Activated T-cell treated with anti-CD3 and anti-CD28 coated beads for 48 hours (primary cell): ENCODE measurements at regions not wholly inside any gene's neighbourhood (a gene's known extent, or its start where the extent isn't known, plus 50 kb on each side); places are given as distances from the start of the nearest gene placed in this dataset.

ENCODE experiments used
- DNase-seq: peaks from one replicate; pipeline ENCODE4 v3.0.0-alpha.2; 2020; ENCODE audit warnings: low read depth

DNA sequence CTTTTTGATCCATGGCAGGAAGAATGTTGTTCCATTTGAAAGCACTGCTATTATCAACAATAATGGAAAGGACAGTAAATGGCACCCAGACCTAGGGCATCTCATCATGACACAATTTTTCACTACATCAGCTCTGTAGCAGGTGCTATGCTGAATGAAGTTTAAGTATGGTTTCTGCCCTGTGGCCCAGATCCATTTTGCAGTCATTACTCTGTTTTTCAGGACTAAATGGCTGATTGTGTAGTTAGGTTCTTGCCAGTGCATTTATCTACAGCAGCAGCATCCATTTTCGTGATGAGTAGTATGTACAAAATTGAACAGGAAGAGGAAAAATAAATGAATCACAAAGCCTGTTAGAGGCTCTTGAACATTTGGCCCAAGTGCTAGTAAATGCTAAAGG is 270.5 kb upstream of the CD180 start:
- DNase-seq = no peak

GRCh38 chr5:67465537-67466207 is 269.1 kb upstream of the CD180 start:
- no peak for DNase-seq

DNA sequence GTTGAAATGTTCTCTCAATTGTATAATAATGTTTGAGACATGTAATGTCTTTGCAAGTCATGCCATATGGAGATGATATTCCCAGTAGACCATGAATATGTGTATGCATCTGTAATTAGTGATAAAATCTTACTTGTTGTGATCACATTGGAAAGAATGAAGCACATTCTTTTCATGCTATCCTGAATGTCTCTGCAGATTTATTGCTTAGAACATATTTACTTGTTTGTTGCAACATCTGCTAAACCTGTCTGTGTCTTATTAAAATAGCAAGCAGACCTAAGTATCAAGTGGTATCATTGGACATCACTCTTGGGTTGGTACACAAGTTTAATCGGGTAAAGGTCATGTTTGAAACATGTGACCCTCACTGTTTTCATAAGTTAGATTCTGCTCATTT is 265.5 kb upstream of the CD180 start:
- DNase-seq = no peak

DNA sequence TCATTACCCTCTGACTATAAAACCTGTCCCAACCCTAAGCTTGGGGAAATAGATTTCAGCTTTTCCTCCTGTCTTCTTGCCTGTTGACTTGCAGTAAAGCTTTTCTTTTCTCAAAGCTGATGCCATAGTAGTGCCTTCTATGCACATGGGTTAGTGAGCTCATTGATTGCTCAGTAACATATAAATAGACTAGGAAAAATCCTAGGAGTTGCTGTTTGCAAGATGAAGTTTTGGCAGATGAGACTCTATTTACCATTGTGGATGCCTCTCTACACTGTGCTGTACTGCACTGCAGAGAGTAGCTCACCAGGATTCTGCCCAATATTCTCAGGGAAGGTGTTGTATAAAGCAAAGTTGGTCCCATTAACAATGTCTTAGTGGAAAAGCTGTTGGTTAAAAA is 262.7 kb upstream of the CD180 start:
- no peak for DNase-seq

- no peak for DNase-seq
Measured at GRCh38 chr5:67455970-67456369, 259.4 kb upstream of the CD180 start.

- DNase-seq = no peak
Measured at GRCh38 chr5:67454957-67455561, 258.5 kb upstream of the CD180 start.

DNA sequence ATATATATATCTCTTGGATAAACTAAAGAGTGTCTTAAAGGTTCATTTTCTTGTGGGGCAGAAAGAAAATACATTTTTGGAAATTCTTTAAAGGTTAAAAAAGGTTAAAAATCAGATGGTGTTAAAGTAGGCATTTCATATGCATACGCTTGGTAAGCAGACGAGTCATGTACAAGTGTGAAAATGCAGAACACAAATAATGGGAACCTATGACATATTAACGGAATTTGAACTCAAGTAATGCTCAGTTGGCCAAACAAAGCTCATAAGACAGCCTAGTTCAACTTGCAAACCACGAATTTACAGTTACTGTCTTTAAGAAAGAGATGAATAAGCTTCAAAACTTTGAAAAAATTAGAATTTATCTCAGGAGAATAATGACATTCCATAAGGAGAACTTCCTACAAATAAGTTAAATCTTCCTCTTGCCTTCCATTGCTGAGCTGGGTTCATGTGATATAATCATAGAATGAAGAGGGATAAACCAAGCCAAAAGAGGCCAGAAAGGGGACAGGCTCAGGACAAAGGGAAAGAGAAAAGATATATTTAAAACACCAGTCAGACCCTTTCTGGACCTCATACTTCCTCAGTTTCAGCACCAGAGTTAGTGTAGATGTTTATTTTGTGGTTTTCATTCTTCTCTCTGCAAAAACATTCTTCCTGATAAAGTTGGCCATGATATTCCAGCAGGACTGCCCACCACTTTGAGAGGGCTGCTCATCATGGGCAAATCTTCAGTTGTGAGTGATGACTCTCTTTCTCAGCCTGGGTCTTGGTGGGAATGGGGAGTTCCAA is 256.7 kb upstream of the CD180 start:
- DNase-seq = no peak

DNA sequence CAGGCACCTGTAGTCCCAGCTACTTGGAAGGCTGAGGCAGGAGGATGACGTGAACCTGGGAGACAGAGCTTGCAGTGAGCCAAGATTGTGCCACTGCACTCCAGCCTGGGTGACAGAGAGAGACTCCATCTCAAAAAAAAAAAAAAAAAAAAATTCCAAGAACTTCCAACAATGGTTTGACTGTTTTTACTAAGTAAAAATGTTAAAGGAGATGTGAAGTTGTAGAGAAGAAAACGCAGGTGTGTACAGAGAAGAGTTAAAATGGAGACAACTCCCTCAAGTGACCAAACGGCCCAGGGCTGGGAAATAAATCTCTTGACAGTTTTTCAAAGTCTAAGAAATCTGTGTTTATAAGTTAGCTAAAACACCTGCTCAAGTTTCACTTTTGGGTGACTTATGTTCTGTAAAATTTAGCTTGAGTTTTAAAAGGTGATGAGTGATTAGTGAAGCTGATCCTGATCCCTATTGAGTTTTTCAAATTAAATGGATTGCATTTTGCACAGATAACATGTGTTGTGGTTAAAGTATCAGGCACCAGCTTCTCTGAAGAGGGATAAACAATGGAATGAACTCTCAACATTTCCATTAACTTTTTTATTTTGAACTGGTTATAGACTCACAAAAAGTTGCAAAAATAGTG is 255.2 kb upstream of the CD180 start:
- DNase-seq = no peak

DNA sequence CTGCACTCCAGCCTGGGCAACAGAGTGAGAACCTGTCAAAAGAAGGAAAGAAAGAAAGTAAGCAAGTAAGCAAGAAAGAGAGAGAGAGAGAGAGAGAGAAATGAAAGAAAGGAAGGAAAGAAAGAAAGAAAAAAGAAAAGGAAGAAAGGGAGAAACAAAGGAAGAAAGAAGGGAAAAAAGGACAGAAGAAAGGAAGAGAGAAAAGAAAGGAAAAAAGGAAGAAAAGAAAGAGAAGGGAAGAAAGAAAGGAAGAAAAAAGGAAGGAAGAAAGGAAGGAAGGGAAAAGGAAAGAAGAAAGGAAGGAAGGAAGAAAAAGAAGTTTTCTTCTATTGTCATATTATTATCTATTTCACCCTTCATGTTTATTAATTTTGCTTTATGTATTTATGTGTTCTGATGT is 251.1 kb upstream of the CD180 start:
- no peak for DNase-seq

DNA sequence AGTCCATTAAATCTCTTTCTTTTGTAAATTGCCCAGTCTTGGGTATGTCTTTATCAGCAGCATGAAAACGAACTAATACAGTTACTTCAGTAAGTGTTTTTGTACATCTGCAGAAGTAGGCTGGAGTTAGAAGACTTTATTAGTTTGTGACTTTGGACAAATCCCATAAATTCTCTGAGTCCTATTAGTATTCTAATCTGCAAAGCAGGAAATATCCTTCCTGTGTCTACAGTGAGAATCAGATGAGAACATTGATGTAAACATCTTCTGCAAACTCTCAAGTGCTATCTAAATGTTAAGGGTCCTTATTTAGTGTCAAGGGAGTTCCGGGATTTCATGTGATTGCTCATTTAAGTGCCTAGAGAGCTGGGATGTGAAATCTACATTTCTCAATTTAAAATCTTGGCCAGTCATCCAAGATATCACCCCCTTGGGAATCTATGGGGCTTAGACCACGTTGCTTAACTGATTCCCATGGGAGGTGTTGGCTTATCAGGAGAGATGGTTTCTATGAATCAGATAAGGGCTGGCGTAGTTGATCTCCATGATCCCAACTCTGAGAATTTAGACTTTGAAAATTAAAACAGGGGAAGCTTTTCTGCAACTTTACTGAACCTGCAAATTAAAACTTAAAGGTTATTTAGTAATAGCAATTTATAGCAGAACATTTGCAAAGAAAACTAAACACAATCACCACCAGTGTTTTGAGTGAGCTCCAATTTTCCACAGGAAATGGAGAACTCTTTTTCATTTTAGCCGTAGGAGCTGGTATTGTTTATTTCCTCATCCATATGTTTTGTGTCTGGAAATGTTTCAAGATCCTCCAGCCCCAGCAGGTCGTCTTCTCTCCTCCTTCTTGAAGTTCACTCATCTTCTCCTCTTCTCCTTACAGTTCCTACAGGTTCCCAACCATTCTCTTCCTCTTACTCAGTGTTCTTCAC is 241.6 kb upstream of the CD180 start:
- DNase-seq = no peak

DNA sequence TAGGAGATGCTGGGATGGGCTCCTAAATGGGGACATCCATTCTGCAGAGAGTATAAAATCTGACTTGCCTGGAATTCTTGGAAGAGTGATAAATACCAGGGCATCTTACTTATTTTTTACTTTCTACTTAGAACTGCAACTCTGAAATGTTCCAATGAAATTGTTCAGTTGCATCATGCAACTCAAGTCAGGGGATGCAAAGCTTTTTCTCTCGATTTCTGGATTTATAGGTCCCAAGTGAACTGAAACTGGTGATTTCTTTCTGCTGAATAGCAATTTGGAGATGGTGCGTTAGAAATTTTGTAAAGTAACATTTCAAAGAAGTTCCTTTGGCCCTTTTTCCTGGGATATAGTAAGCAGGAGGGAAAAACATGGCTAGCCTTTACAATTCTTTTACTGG is 238.4 kb upstream of the CD180 start:
- no peak for DNase-seq

GRCh38 chr5:67434466-67434865 is 237.9 kb upstream of the CD180 start:
- no peak for DNase-seq

GRCh38 chr5:67432606-67433005 is 236.0 kb upstream of the CD180 start:
- DNase-seq = no peak

- no peak for DNase-seq
Measured at GRCh38 chr5:67431191-67431590, 234.6 kb upstream of the CD180 start.

DNA sequence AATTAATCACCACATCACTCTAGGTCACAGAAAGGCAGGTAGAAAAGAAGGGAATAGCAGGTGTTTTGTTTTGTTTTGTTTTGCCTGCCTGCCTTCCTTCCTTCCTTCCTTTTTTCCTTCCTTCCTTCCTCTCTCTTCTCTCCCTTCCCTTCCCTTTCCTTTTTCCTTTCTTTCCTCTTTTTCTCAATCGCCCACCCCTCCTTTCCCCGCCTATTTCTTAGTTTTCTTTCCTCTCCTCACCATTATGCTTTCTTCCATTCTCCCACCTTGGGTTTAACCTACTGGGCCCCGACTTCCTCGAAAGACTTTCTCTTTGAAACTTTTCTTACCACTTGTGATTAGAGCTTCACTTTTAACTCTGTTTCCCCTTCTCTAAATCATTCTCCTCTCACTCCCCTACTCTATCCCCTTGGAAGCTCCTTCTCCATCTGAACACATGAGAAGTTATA is 231.3 kb upstream of the CD180 start:
- DNase-seq = no peak

- DNase-seq = no peak
Measured at GRCh38 chr5:67426961-67427849, 230.6 kb upstream of the CD180 start.

GRCh38 chr5:67425514-67425913 is 228.9 kb upstream of the CD180 start:
- DNase-seq = no peak

DNA sequence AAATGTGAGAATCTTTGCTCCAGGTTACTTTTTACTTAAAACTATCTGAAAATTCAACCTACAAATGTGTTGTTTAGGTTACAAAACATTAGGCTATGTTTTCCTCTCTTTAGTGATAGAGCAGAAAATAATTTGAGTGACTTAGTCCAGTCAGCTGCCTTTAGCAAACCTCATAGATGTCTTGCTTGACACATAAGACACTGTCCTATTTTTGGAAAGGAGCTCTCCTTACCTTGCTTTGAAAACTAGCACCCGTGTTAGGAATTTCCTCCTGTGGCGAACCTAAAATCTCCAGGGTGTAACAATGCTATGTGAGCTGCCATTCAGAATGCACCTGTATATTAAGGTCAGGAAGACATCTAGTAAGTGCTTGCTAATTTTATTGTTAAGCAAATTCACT is 221.2 kb upstream of the CD180 start:
- DNase-seq = no peak

DNA sequence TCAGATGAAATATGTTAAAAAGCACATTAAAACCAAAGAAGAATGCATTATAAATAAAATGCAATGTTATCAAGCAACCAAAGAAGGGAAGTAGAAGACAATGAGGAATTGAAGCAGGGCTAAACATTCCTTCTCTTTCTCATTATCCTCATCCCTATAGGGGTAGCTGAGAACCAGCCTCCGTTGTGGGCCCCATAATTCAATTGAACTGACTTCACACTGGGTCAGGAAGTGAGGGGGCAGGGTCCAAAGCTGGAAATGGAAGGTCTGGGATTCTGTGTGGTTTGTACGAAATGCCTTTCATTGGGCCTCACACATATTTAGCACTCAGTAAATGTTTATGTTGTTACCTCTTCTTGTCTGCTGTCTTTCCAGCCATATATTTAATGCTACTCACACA is 220.4 kb upstream of the CD180 start:
- no peak for DNase-seq

- DNase-seq = no peak
Measured at GRCh38 chr5:67416133-67416937, 219.7 kb upstream of the CD180 start.
